ENCODE measurements at regions not wholly inside any gene's neighbourhood (a gene's known extent, or its start where the extent isn't known, plus 50 kb on each side); places are given as distances from the start of the nearest gene placed in this dataset.

GRCh38 chr13:74299721-74300120 lies 165.5 kb upstream of the KLF12 start:
- TF ChIP-seq CTCF (IDR thresholded peaks at IDR 0.05) (no peak), POLR2A (IDR thresholded peaks at IDR 0.05) (no peak)
- Histone ChIP-seq H3K9me3 (no peaks in the 10 kb centered on the region), H3K36me3 (no peaks in the 10 kb centered on the region), H3K27me3 (no peaks in the 10 kb centered on the region), H3K4me1 (no peaks in the 10 kb centered on the region), H3K4me3 (no peak overlapping the region), H3K27ac (no peak overlapping the region)
- WGBS (ENCODE audit: insufficient coverage, low coverage, low lambda C conversion rate, missing lambda C conversion rate), result 71% methylated on average over 2 of the region's 2 CpGs
- intact Hi-C loops (cut with DNase I), result no loop called here
- ATAC-seq, result peak; percentile 36 to 76 (median 55)
- no peak for DNase-seq

GRCh38 chr13:74298923-74299322 lies 164.7 kb upstream of the KLF12 start:
- TF ChIP-seq CTCF (IDR thresholded peaks at IDR 0.05), result no peak
- TF ChIP-seq POLR2A (IDR thresholded peaks at IDR 0.05), result no peak
- no peak overlapping the region for H3K27ac ChIP-seq
- intact Hi-C loops (cut with DNase I), result no loop called here
- H3K4me1 ChIP-seq, result no peaks in the 10 kb centered on the region
- no peaks in the 10 kb centered on the region for H3K27me3 ChIP-seq
- WGBS (ENCODE audit: insufficient coverage, low coverage, low lambda C conversion rate, missing lambda C conversion rate), result 90% methylated on average over 4 of the region's 4 CpGs
- no peak overlapping the region for H3K4me3 ChIP-seq
- H3K36me3 ChIP-seq, result no peaks in the 10 kb centered on the region
- DNase-seq, result no peak
- H3K9me3 ChIP-seq, result no peaks in the 10 kb centered on the region
- ATAC-seq, result peak in 2 of 4 donors; percentile 19 to 40

GRCh38 chr13:74289861-74290773 lies 155.9 kb upstream of the KLF12 start:
- H3K9me3 ChIP-seq, result no peaks in the 10 kb centered on the region
- WGBS (ENCODE audit: insufficient coverage, low coverage, low lambda C conversion rate, missing lambda C conversion rate), result 61% methylated on average over 10 of the region's 10 CpGs
- DNase-seq, result peak in 1 of 3 donors; percentile 44
- ATAC-seq, result peak; percentile 3 to 72 (median 52)
- no peaks in the 10 kb centered on the region for H3K36me3 ChIP-seq
- intact Hi-C loops (cut with DNase I), result no loop called here
- TF ChIP-seq CTCF (IDR thresholded peaks at IDR 0.05), result no peak
- TF ChIP-seq POLR2A (IDR thresholded peaks at IDR 0.05), result no peak
- H3K27ac ChIP-seq, result peak overlapping the region in 1 of 3 donors; percentile 39
- no peak overlapping the region for H3K4me3 ChIP-seq
- H3K27me3 ChIP-seq, result no peaks in the 10 kb centered on the region
- peaks cover 0 to 15% (median 7%) of the 10 kb centered on the region in 4 donors for H3K4me1 ChIP-seq

GRCh38 chr13:74289107-74289506 lies 154.9 kb upstream of the KLF12 start:
- 76% methylated on average over 7 of the region's 7 CpGs for WGBS (ENCODE audit: insufficient coverage, low coverage, low lambda C conversion rate, missing lambda C conversion rate)

More at GRCh38 chr13:74289107-74289506, 154.9 kb upstream of the KLF12 start:
- ATAC-seq (no peak), DNase-seq (no peak)
- Histone ChIP-seq H3K9me3 (no peaks in the 10 kb centered on the region), H3K36me3 (no peaks in the 10 kb centered on the region), H3K27ac (no peak overlapping the region), H3K27me3 (no peaks in the 10 kb centered on the region), H3K4me3 (peak overlapping the region in 2 of 3 donors; percentile 44 to 51), H3K4me1 (peaks cover 0 to 15% (median 7%) of the 10 kb centered on the region in 4 donors)
- intact Hi-C loops (cut with DNase I), result no loop called here
- TF ChIP-seq CTCF (IDR thresholded peaks at IDR 0.05) (no peak), POLR2A (IDR thresholded peaks at IDR 0.05) (no peak)
